Sigmoid colon (tissue), 6 donors: ENCODE measurements at regions not wholly inside any gene's neighbourhood (a gene's known extent, or its start where the extent isn't known, plus 50 kb on each side); places are given as distances from the start of the nearest gene placed in this dataset.

ENCODE experiments used
- DNase-seq: peaks from one replicate; pipeline ENCODE4 v3.0.0-alpha.2; 2019
- H3K27ac ChIP-seq, 4 donors: fragments of 200-600 bp; sonication (generic); one replicate each; pipeline ENCODE4 v1.5.1; 2016 to 2019; ENCODE audit warnings: mild to moderate bottlenecking in 1 of 4
- H3K27me3 ChIP-seq, 3 donors: fragments of 200-600 bp; sonication (generic); one replicate each; pipeline ENCODE4 v1.5.1; 2019; ENCODE audit warnings: mild to moderate bottlenecking in 1 of 3
- H3K36me3 ChIP-seq, 4 donors: fragments of 200-600 bp; sonication (generic); one replicate each; pipeline ENCODE4 v1.5.1; 2016 to 2019
- H3K4me1 ChIP-seq, 4 donors: fragments of 200-600 bp; sonication (generic); one replicate each; pipeline ENCODE4 v1.5.1; 2017 to 2019
- H3K4me3 ChIP-seq, 4 donors: fragments of 200-600 bp; sonication (generic); one replicate each; pipeline ENCODE4 v1.5.1; 2017 to 2019; ENCODE audit warnings: mild to moderate bottlenecking in 2 of 4, moderate library complexity in 1 of 4
- H3K9me3 ChIP-seq, 4 donors: fragments of 200-600 bp in 3 of 4; sonication (generic) in 3 of 4; one replicate each; pipeline versions ENCODE4 v1.5.1 to v1.6.1; 2013 to 2019
- EP300 ChIP-seq, 4 donors: sonication (generic); formaldehyde crosslinking; IDR thresholded peaks; one replicate each; pipeline ENCODE4 v1.6.1; 2017; ENCODE audit warnings: antibody characterized with exemption in 4 of 4
- POLR2A ChIP-seq, 2 donors: fragments of 450-650 bp; IDR thresholded peaks; one replicate each; pipeline ENCODE4 v1.6.1; 2016; ENCODE audit warnings: antibody characterized with exemption in 2 of 2, mild to moderate bottlenecking in 2 of 2, moderate library complexity in 2 of 2
- POLR2AphosphoS5 ChIP-seq, 4 donors: sonication (generic); formaldehyde crosslinking; IDR thresholded peaks; one replicate each; pipeline ENCODE4 v1.6.1; 2017; ENCODE audit warnings: antibody characterized with exemption in 4 of 4
- WGBS, 2 donors: extraction: QIAGEN DNeasy Blood & Tissue Kit; methylation state at CpG; one replicate each; pipeline ENCODE4 v1.1.7; 2013; 5-methylcytosine and 5-hydroxymethylcytosine counted together
- intact Hi-C: fragments of 100-400 bp; cut with DNase I; formaldehyde crosslinking; loops from one replicate; pipeline ENCODE4 v1.15.1; 2023
- TF ChIP-seq, protein P1 (sequence below), 4 experiments: fragments of 450-650 bp in 3 of 4; fragments of 200-600 bp in 1 of 4; IDR thresholded peaks; one replicate each; pipeline ENCODE4 v1.5.1; 2016 to 2019; ENCODE audit warnings: antibody characterized with exemption in 4 of 4, mild to moderate bottlenecking in 3 of 4, moderate library complexity in 2 of 4
- donor health status: healthy with polysubstance abuse.
- donor health status: healthy.

DNA sequence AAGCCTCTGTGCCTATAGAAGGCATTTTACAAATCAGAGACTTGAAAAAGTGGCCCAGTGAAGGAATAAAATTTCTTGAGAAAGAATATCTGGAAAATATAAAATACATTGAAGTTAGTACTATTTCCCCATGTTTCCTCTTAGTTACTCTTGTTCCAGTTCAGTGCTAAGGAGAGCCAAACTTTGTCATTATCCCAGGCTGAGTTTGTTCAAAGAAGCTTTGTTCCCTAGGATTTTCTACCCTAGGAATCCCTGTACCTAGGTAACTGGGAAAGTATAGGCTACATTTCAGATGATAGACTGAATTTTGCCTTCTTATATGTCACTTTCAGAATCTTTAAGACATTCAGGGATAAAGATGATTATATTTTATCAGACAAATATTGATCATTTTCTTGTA, 1395.7 kb upstream of the MAP3K7 start:
- intact Hi-C loops: no loop called here
- H3K4me1 ChIP-seq: no peaks in the 10 kb centered on the region
- H3K9me3 ChIP-seq: no peaks in the 10 kb centered on the region
- TF ChIP-seq, protein P1, sequence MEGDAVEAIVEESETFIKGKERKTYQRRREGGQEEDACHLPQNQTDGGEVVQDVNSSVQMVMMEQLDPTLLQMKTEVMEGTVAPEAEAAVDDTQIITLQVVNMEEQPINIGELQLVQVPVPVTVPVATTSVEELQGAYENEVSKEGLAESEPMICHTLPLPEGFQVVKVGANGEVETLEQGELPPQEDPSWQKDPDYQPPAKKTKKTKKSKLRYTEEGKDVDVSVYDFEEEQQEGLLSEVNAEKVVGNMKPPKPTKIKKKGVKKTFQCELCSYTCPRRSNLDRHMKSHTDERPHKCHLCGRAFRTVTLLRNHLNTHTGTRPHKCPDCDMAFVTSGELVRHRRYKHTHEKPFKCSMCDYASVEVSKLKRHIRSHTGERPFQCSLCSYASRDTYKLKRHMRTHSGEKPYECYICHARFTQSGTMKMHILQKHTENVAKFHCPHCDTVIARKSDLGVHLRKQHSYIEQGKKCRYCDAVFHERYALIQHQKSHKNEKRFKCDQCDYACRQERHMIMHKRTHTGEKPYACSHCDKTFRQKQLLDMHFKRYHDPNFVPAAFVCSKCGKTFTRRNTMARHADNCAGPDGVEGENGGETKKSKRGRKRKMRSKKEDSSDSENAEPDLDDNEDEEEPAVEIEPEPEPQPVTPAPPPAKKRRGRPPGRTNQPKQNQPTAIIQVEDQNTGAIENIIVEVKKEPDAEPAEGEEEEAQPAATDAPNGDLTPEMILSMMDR (IDR thresholded peaks at IDR 0.05): no peak
- TF ChIP-seq POLR2A (IDR thresholded peaks at IDR 0.05): no peak
- no peak for TF ChIP-seq EP300 (IDR thresholded peaks at IDR 0.05)
- TF ChIP-seq POLR2AphosphoS5 (IDR thresholded peaks at IDR 0.05): no peak
- H3K27me3 ChIP-seq: no peaks in the 10 kb centered on the region
- no peak overlapping the region for H3K4me3 ChIP-seq
- no peaks in the 10 kb centered on the region for H3K36me3 ChIP-seq
- no peak for DNase-seq
- H3K27ac ChIP-seq: no peak overlapping the region

DNA sequence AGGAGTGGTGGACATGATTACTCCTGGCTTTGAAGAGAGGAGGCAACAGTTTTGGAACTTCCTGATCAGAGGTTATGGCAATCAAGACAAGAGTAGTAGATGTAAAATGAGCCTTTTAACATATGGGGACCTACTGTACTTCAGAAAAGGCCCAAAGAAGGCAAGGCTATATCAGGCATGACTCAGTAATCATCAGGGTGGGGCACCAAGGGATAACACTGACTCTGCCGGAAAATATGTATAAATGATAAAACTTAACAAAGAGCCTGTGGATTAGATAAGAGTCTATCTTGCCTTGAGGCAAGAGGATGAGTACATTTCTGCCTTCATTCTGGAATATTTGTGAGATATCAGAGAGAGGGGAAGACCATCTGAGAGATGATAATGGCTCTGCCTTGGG, 1389.9 kb upstream of the MAP3K7 start:
- no peak for TF ChIP-seq POLR2AphosphoS5 (IDR thresholded peaks at IDR 0.05)
- TF ChIP-seq, protein P1 (IDR thresholded peaks at IDR 0.05): no peak
- TF ChIP-seq EP300 (IDR thresholded peaks at IDR 0.05): no peak
- TF ChIP-seq POLR2A (IDR thresholded peaks at IDR 0.05): no peak
- peaks cover 0 to 2% (median 0%) of the 10 kb centered on the region in 4 donors for H3K9me3 ChIP-seq
- DNase-seq: no peak
- H3K4me1 ChIP-seq: no peaks in the 10 kb centered on the region
- H3K4me3 ChIP-seq: no peak overlapping the region
- H3K27me3 ChIP-seq: no peaks in the 10 kb centered on the region
- 79 to 91% methylated on average over 1 of the region's 1 CpG for WGBS, 2 donors
- no peak overlapping the region for H3K27ac ChIP-seq
- H3K36me3 ChIP-seq: no peaks in the 10 kb centered on the region
- intact Hi-C loops: no loop called here

DNA sequence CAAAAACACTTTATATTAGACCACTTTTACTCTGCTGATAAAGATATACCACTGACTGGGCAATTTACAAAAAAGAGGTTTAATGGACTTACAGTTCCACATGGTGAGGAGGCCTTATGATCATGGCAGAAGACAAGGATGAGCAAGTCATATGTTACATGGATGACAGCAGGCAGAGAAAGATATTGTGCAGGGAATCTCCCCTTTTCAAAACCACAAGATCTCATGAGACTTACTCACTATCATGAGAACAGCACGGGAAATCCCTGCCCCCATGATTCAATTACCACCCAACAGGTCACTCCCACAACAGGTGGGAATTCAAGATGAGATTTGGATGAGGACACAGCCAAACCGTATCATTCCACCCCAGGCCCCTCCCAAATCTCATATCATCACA, 1383.8 kb upstream of the MAP3K7 start:
- H3K4me3 ChIP-seq: no peak overlapping the region
- no peak overlapping the region for H3K27ac ChIP-seq
- TF ChIP-seq EP300 (IDR thresholded peaks at IDR 0.05) (no peak), POLR2AphosphoS5 (IDR thresholded peaks at IDR 0.05) (no peak), POLR2A (IDR thresholded peaks at IDR 0.05) (no peak)
- TF ChIP-seq, protein P1 (IDR thresholded peaks at IDR 0.05): no peak
- H3K36me3 ChIP-seq: no peaks in the 10 kb centered on the region
- DNase-seq: no peak
- WGBS, 2 donors: 56 to 58% methylated on average over 2 of the region's 2 CpGs
- H3K27me3 ChIP-seq: no peaks in the 10 kb centered on the region
- no peaks in the 10 kb centered on the region for H3K4me1 ChIP-seq
- intact Hi-C loops: no loop called here
- peaks cover 0 to 7% (median 1%) of the 10 kb centered on the region in 4 donors for H3K9me3 ChIP-seq

DNA sequence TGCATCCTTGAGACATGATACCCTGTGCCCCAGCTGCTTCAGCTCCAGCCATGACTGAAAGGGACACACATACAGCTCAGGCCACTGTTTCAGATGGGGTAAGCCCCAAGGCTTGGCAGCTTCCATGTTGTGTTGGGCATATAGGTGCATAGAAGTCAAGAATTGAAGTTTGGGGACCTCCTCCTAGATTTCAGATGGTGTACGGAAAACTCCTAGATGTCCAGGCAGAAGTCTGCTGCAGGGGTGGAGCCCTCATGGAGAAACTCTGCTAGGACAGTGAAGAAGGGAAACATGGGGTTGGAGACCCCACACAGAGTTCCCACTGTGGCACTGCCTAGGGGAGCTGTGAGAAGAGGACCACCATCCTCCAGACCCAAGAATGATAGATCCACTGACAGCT, 1379.0 kb upstream of the MAP3K7 start:
- Histone ChIP-seq H3K4me3 (no peak overlapping the region), H3K4me1 (no peaks in the 10 kb centered on the region), H3K27ac (no peak overlapping the region), H3K36me3 (no peaks in the 10 kb centered on the region), H3K27me3 (no peaks in the 10 kb centered on the region), H3K9me3 (peaks cover 0 to 10% (median 0%) of the 10 kb centered on the region in 4 donors)
- 96% methylated on average over 1 of the region's 1 CpG for WGBS, 2 donors
- no peak for DNase-seq
- intact Hi-C loops: no loop called here
- TF ChIP-seq, protein P1 (IDR thresholded peaks at IDR 0.05): no peak
- TF ChIP-seq EP300 (IDR thresholded peaks at IDR 0.05) (no peak), POLR2A (IDR thresholded peaks at IDR 0.05) (no peak), POLR2AphosphoS5 (IDR thresholded peaks at IDR 0.05) (no peak)

DNA sequence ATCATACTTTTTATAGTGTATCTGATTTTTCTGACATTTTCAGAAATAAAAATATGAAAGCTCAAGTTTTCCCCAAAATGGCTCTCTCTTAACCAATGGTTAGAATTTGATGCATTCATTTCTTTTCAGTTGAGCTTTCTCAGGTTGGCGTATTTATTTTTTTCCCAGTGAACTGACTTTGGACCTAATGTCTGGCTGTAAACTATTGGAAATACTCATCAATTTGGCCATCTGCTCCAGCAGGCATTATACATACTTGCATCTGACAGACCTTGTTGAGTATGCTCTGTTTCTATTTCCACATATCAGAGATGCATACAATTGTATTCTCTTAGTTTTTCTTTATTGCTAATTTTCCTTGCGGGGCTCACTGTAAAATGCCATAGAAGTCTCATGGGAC, 1374.8 kb upstream of the MAP3K7 start:
- 95 to 96% methylated on average over 2 of the region's 2 CpGs for WGBS, 2 donors
- no peak for DNase-seq
- Histone ChIP-seq H3K27ac (no peak overlapping the region), H3K4me3 (no peak overlapping the region), H3K27me3 (no peaks in the 10 kb centered on the region), H3K36me3 (no peaks in the 10 kb centered on the region), H3K9me3 (peaks cover 0 to 10% (median 0%) of the 10 kb centered on the region in 4 donors), H3K4me1 (no peaks in the 10 kb centered on the region)
- intact Hi-C loops: no loop called here
- TF ChIP-seq EP300 (IDR thresholded peaks at IDR 0.05) (no peak), POLR2A (IDR thresholded peaks at IDR 0.05) (no peak)
